GM23338 (cell line): ENCODE measurements at regions not wholly inside any gene's neighbourhood (a gene's known extent, or its start where the extent isn't known, plus 50 kb on each side); places are given as distances from the start of the nearest gene placed in this dataset.

Source experiments
- ATAC-seq: fragments of 200-7000 bp; cut with Tn5 transposase; 3 replicates; pipeline ENCODE4 v1.9.1; 2020
- DNase-seq: peaks from one replicate; pipeline ENCODE4 v3.0.0-alpha.2; 2015; ENCODE audit warnings: low spot score
- H2AFZ ChIP-seq: fragments of 200-600 bp; sonication (generic); 2 replicates; pipeline ENCODE4 v1.8.0; 2016; ENCODE audit warnings: antibody characterized with exemption, mild to moderate bottlenecking, moderate library complexity
- H3F3A ChIP-seq: fragments of 200-600 bp; sonication (generic); replicated peaks from 2 replicates; pipeline ENCODE4 v1.8.0; 2017; ENCODE audit warnings: antibody characterized with exemption, mixed run types, low read depth
- H3K27ac ChIP-seq: fragments of 200-600 bp; sonication (generic); 2 replicates; pipeline ENCODE4 v1.6.1; 2016; ENCODE audit warnings: low read depth
- H3K27me3 ChIP-seq: fragments of 200-600 bp; sonication (generic); 2 replicates; pipeline ENCODE4 v1.8.0; 2016; ENCODE audit warnings: mild to moderate bottlenecking, mixed run types, moderate library complexity; ENCODE audit not compliant: insufficient read depth
- H3K36me3 ChIP-seq: fragments of 200-600 bp; sonication (generic); 2 replicates; pipeline ENCODE4 v1.8.0; 2016; ENCODE audit warnings: mild to moderate bottlenecking; ENCODE audit not compliant: insufficient read depth
- H3K4me1 ChIP-seq: fragments of 200-600 bp; sonication (generic); 2 replicates; pipeline ENCODE4 v1.8.0; 2016; ENCODE audit warnings: mild to moderate bottlenecking, moderate library complexity; ENCODE audit not compliant: insufficient read depth
- H3K4me2 ChIP-seq: fragments of 200-600 bp; sonication (generic); 2 replicates; pipeline ENCODE4 v1.7.1; 2017; ENCODE audit warnings: mixed run types
- H3K4me3 ChIP-seq: fragments of 200-600 bp; sonication (generic); 2 replicates; pipeline ENCODE4 v1.6.1; 2016; ENCODE audit warnings: mixed run types
- H3K79me2 ChIP-seq: fragments of 200-600 bp; sonication (generic); replicated peaks from 2 replicates; pipeline ENCODE4 v1.8.0; 2017; ENCODE audit warnings: mild to moderate bottlenecking; ENCODE audit not compliant: insufficient read depth
- H3K9me2 ChIP-seq: fragments of 200-600 bp; sonication (generic); 2 replicates; pipeline ENCODE4 v1.8.0; 2017; ENCODE audit not compliant: insufficient read depth
- H4K20me1 ChIP-seq: fragments of 200-600 bp; sonication (generic); replicated peaks from 2 replicates; pipeline ENCODE4 v1.8.0; 2017; ENCODE audit warnings: mild to moderate bottlenecking; ENCODE audit not compliant: insufficient read depth
- H3K27ac Mint-ChIP-seq: 2 replicates; pipeline ENCODE4 v1.8.0; 2020; ENCODE audit warnings: inconsistent platforms, mild to moderate bottlenecking, moderate library complexity, mixed read lengths
- H3K27me3 Mint-ChIP-seq: 3 replicates; pipeline ENCODE4 v1.8.0; 2022; ENCODE audit warnings: low read depth, mild to moderate bottlenecking, moderate library complexity, mixed read lengths, inconsistent platforms; ENCODE audit not compliant: insufficient read depth, poor library complexity
- H3K36me3 Mint-ChIP-seq: 3 replicates; pipeline ENCODE4 v1.8.0; 2021; ENCODE audit warnings: low read depth, mild to moderate bottlenecking, inconsistent platforms, moderate library complexity, mixed read lengths
- H3K4me1 Mint-ChIP-seq: 3 replicates; pipeline ENCODE4 v1.8.0; 2020; ENCODE audit warnings: mild to moderate bottlenecking, inconsistent platforms, mixed read lengths
- H3K4me3 Mint-ChIP-seq: 3 replicates; pipeline ENCODE4 v1.8.0; 2021; ENCODE audit warnings: moderate library complexity, mild to moderate bottlenecking, inconsistent platforms, mixed read lengths
- H3K9me3 Mint-ChIP-seq: 3 replicates; pipeline ENCODE4 v1.8.0; 2020; ENCODE audit warnings: moderate library complexity, mild to moderate bottlenecking, inconsistent platforms, mixed read lengths
- ETS1 ChIP-seq: IDR thresholded peaks from 2 replicates; pipeline ENCODE4 v1.6.1; 2016; ENCODE audit warnings: antibody characterized with exemption
- EZH2 ChIP-seq: fragments of 200-600 bp; sonication (generic); IDR thresholded peaks from one replicate; pipeline ENCODE4 v1.8.0; 2017; ENCODE audit warnings: antibody characterized with exemption, mild to moderate bottlenecking, low read depth; ENCODE audit not compliant: unreplicated experiment
- EZH2phosphoT487 ChIP-seq: fragments of 200-600 bp; sonication (generic); IDR thresholded peaks from one replicate; pipeline ENCODE4 v1.8.1; 2018; ENCODE audit warnings: antibody characterized with exemption; ENCODE audit not compliant: unreplicated experiment
- JUNB ChIP-seq: IDR thresholded peaks from one replicate; pipeline ENCODE4 v1.6.1; 2016; ENCODE audit warnings: antibody characterized with exemption; ENCODE audit not compliant: unreplicated experiment
- NANOG ChIP-seq: IDR thresholded peaks from 2 replicates; pipeline ENCODE4 v1.6.1; 2016; ENCODE audit warnings: antibody characterized with exemption, borderline replicate concordance
- POLR2AphosphoS5 ChIP-seq: IDR thresholded peaks from 2 replicates; pipeline ENCODE4 v1.6.1; 2016; ENCODE audit warnings: antibody characterized with exemption, low read depth
- ZNF114 ChIP-seq: fragments of 250-450 bp; sonication (Bioruptor Pico); IDR thresholded peaks from 2 replicates; pipeline ENCODE4 v1.5.0; 2020; ENCODE audit warnings: mild to moderate bottlenecking, moderate library complexity
- ZNF462 ChIP-seq: fragments of 250-450 bp; sonication (Bioruptor Pico); IDR thresholded peaks from 2 replicates; pipeline ENCODE4 v1.5.0; 2020; ENCODE audit warnings: mild to moderate bottlenecking, moderate library complexity
- TF ChIP-seq, protein P1 (sequence below): IDR thresholded peaks from one replicate; pipeline ENCODE4 v1.6.1; 2018; ENCODE audit warnings: antibody characterized with exemption; ENCODE audit not compliant: unreplicated experiment

- no peak for TF ChIP-seq ETS1
- TF ChIP-seq ZNF114 (CRISPR knock-in tag): no peak
- no peak for TF ChIP-seq NANOG
- no peak for TF ChIP-seq JUNB
- TF ChIP-seq EZH2phosphoT487: no peak
- TF ChIP-seq, protein P1, sequence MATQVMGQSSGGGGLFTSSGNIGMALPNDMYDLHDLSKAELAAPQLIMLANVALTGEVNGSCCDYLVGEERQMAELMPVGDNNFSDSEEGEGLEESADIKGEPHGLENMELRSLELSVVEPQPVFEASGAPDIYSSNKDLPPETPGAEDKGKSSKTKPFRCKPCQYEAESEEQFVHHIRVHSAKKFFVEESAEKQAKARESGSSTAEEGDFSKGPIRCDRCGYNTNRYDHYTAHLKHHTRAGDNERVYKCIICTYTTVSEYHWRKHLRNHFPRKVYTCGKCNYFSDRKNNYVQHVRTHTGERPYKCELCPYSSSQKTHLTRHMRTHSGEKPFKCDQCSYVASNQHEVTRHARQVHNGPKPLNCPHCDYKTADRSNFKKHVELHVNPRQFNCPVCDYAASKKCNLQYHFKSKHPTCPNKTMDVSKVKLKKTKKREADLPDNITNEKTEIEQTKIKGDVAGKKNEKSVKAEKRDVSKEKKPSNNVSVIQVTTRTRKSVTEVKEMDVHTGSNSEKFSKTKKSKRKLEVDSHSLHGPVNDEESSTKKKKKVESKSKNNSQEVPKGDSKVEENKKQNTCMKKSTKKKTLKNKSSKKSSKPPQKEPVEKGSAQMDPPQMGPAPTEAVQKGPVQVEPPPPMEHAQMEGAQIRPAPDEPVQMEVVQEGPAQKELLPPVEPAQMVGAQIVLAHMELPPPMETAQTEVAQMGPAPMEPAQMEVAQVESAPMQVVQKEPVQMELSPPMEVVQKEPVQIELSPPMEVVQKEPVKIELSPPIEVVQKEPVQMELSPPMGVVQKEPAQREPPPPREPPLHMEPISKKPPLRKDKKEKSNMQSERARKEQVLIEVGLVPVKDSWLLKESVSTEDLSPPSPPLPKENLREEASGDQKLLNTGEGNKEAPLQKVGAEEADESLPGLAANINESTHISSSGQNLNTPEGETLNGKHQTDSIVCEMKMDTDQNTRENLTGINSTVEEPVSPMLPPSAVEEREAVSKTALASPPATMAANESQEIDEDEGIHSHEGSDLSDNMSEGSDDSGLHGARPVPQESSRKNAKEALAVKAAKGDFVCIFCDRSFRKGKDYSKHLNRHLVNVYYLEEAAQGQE: no peak
- TF ChIP-seq POLR2AphosphoS5: no peak
- TF ChIP-seq EZH2: no peak
These were observed 1725.5 kb downstream of the GRIK2 start (continued) for GRCh38 chr6:103119056-103119455.

GRCh38 chr6:103114582-103114981, 1721.1 kb downstream of the GRIK2 start:
- Histone ChIP-seq H3K27me3 (no peaks in the 10 kb centered on the region), H2AFZ (no peak overlapping the region), H3K4me3 (no peak overlapping the region), H3K9me2 (no peaks in the 10 kb centered on the region; the same call in 1 of the 2 replicates), H3K4me2 (no peak overlapping the region), H3K27ac (no peak overlapping the region), H3F3A (no peaks in the 10 kb centered on the region), H3K4me1 (no peaks in the 10 kb centered on the region), H4K20me1 (no peaks in the 10 kb centered on the region), H3K36me3 (no peaks in the 10 kb centered on the region), H3K79me2 (no peaks in the 10 kb centered on the region)
- no peaks in the 10 kb centered on the region for H3K36me3 Mint-ChIP-seq
- DNase-seq (no peak), ATAC-seq (no peak)
- H3K4me1 Mint-ChIP-seq: no peaks in the 10 kb centered on the region
- H3K27ac Mint-ChIP-seq: no peak overlapping the region
- H3K9me3 Mint-ChIP-seq: no peaks in the 10 kb centered on the region; the same call in 2 of the 3 replicates
- H3K4me3 Mint-ChIP-seq: no peak overlapping the region
- no peaks in the 10 kb centered on the region for H3K27me3 Mint-ChIP-seq
- TF ChIP-seq, protein P1: no peak
- TF ChIP-seq POLR2AphosphoS5 (no peak), EZH2 (no peak), JUNB (no peak), ZNF114 (CRISPR knock-in tag) (no peak), ZNF462 (CRISPR knock-in tag) (no peak), ETS1 (no peak)
